ENCODE measurements at regions not wholly inside any gene's neighbourhood (a gene's known extent, or its start where the extent isn't known, plus 50 kb on each side); places are given as distances from the start of the nearest gene placed in this dataset.

DNA sequence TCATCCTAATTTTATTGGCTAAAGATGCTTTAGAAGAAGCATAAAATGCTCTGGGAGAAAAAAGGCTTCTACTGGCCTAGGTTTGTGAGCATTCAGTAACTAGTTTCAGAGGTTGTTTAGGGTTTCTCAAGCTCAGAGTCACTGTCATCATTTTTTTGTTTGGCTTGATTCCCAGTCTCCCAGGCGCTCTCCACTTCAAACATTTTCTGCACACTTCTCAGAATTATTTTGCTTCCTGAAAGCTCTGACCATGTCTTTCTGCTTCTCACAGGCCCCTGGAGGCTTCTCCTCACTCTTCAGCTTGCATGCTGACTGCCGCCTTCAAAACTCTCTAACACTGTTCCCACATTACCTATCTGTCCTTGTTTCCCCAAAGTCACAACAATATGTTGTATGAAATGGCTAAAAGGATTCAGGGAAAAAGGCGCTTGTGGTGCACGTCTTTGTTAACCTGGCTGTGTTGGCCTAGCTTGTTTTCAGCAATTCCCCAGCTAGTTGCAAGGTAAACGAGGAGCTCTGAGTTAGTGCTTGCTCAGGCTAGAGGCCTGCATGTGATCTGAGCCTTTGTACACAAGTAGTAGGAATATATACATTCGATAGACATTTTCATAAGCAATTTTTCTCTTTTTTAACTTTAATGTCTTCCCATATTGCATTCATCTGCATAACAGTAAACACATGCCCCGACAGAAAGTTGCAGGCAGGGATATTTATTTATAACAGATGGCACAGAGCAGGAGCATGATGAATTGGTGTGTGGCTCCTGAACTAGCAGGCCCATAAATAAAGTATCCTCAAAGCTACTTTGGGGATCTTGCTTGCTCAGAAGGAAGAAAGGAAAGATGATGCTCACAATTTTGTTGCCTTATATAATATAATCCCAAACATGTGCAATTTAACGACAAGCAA, 129.2 kb upstream of the DPH6 start (continued):
- TF ChIP-seq ATF1 (CRISPR knock-in tag; IDR thresholded peaks at IDR 0.05) (no peak), ATF1 (tag; IDR thresholded peaks at IDR 0.05) (no peak), ELF2 (CRISPR knock-in tag; IDR thresholded peaks at IDR 0.05) (no peak), PURB (CRISPR knock-in tag; IDR thresholded peaks at IDR 0.05; ENCODE audit: low read depth) (no peak), NFIX (CRISPR knock-in tag; IDR thresholded peaks at IDR 0.05; ENCODE audit: low read depth) (no peak), ZNF274 (IDR thresholded peaks at IDR 0.05; ENCODE audit: borderline replicate concordance, low read depth, low read length) (no peak)
- TF ChIP-seq, protein P1, sequence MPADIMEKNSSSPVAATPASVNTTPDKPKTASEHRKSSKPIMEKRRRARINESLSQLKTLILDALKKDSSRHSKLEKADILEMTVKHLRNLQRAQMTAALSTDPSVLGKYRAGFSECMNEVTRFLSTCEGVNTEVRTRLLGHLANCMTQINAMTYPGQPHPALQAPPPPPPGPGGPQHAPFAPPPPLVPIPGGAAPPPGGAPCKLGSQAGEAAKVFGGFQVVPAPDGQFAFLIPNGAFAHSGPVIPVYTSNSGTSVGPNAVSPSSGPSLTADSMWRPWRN (IDR thresholded peaks at IDR 0.05; ENCODE audit: low read depth): no peak
- TF ChIP-seq, protein P2, sequence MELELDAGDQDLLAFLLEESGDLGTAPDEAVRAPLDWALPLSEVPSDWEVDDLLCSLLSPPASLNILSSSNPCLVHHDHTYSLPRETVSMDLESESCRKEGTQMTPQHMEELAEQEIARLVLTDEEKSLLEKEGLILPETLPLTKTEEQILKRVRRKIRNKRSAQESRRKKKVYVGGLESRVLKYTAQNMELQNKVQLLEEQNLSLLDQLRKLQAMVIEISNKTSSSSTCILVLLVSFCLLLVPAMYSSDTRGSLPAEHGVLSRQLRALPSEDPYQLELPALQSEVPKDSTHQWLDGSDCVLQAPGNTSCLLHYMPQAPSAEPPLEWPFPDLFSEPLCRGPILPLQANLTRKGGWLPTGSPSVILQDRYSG (tag; conservative IDR thresholded peaks at IDR 0.05; ENCODE audit: low read depth): no peak

DNA sequence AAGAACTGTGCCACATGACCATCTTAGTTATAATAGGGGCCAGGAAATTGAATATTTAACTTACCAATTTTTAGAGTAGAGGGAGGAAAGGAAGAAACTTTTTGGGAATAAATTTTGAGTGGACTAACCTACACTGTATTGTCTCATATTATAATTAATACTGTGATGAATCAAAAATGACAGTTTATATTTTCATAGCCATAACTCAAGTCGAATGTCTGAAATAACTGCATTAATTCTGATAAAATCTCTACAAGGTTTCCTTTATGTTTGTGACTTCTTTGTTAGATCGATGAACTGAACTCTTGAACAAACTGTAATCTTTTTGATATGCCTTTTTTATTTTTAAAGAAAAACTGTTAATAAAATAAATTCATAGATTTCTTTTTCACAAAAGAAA, 132.8 kb upstream of the DPH6 start:
- H4K20me1 ChIP-seq (replicated peaks; ENCODE audit: control insufficient read depth, insufficient read depth, low read length): no peaks in the 10 kb centered on the region
- no peak overlapping the region for H3K4me2 ChIP-seq (ENCODE audit: insufficient read depth, low read length)
- no peak overlapping the region for H2AFZ ChIP-seq (ENCODE audit: low read depth, low read length)
- 20% methylated on average over 2 of the region's 2 CpGs for WGBS (ENCODE audit: insufficient coverage, low coverage, missing lambda C conversion rate)
- H3K4me3 ChIP-seq: no peak overlapping the region
- FAIRE-seq (no peak), ATAC-seq (no peak), DNase-seq (ENCODE audit: extremely low read depth in 1 of 4, low spot score in 3 of 4) (no peak)
- POLR2A ChIA-PET: interaction anchor here (0.9 kb wide), 1 partner anchor 131 kb away, joined by 5 read pairs; no protein-coding TSS in a partner anchor
- no peaks in the 10 kb centered on the region for H3K9me1 ChIP-seq (ENCODE audit: control insufficient read depth, insufficient read depth, low read length)
- peaks cover 0 to 15% of the 10 kb centered on the region in 2 experiments; a peak in 3 of 5 replicates for H3K4me1 ChIP-seq (replicated peaks in 1 of 2; ENCODE audit: control insufficient read depth in 2 of 2, insufficient read depth in 2 of 2, low read length in 2 of 2)
- in situ Hi-C loops (cut with MboI): no loop called here
- no peak overlapping the region for H3K27ac ChIP-seq (ENCODE audit: extremely low read depth, low read depth, low read length)
- no TSS peak for BruUV-seq (replicated peaks)
- intact Hi-C loops (cut with micrococcal nuclease): no loop called here
- no peak overlapping the region for H3K9ac ChIP-seq (ENCODE audit: insufficient read depth in 1 of 2, low read depth in 2 of 2, low read length in 2 of 2)
- H3K27me3 ChIP-seq (ENCODE audit: control insufficient read depth in 2 of 2, insufficient read depth in 2 of 2, low read length in 2 of 2): no peaks in the 10 kb centered on the region
- no peaks in the 10 kb centered on the region; the same call in 2 of the 3 replicates for H3K36me3 ChIP-seq (ENCODE audit: control insufficient read depth, insufficient read depth, low read length)
- CTCF ChIA-PET (ENCODE audit: low intra/inter-chr PET ratio): no interaction called here
- no peaks in the 10 kb centered on the region for H3K9me3 ChIP-seq (replicated peaks; ENCODE audit: control insufficient read depth, insufficient read depth, low read depth, low read length)
- no peaks in the 10 kb centered on the region for H3K79me2 ChIP-seq (ENCODE audit: control insufficient read depth, insufficient read depth, low read length)
- TF ChIP-seq ZNF778 (CRISPR knock-in tag; IDR thresholded peaks at IDR 0.05): no peak
- no peak for TF ChIP-seq TSC22D4 (tag; IDR thresholded peaks at IDR 0.05)
- TF ChIP-seq, protein P3, sequence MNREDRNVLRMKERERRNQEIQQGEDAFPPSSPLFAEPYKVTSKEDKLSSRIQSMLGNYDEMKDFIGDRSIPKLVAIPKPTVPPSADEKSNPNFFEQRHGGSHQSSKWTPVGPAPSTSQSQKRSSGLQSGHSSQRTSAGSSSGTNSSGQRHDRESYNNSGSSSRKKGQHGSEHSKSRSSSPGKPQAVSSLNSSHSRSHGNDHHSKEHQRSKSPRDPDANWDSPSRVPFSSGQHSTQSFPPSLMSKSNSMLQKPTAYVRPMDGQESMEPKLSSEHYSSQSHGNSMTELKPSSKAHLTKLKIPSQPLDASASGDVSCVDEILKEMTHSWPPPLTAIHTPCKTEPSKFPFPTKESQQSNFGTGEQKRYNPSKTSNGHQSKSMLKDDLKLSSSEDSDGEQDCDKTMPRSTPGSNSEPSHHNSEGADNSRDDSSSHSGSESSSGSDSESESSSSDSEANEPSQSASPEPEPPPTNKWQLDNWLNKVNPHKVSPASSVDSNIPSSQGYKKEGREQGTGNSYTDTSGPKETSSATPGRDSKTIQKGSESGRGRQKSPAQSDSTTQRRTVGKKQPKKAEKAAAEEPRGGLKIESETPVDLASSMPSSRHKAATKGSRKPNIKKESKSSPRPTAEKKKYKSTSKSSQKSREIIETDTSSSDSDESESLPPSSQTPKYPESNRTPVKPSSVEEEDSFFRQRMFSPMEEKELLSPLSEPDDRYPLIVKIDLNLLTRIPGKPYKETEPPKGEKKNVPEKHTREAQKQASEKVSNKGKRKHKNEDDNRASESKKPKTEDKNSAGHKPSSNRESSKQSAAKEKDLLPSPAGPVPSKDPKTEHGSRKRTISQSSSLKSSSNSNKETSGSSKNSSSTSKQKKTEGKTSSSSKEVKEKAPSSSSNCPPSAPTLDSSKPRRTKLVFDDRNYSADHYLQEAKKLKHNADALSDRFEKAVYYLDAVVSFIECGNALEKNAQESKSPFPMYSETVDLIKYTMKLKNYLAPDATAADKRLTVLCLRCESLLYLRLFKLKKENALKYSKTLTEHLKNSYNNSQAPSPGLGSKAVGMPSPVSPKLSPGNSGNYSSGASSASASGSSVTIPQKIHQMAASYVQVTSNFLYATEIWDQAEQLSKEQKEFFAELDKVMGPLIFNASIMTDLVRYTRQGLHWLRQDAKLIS (CRISPR knock-in tag; IDR thresholded peaks at IDR 0.05): no peak
- no peak for TF ChIP-seq MYBL2 (IDR thresholded peaks at IDR 0.05; ENCODE audit: low read depth)
- TF ChIP-seq MYBL2 (CRISPR knock-in tag; IDR thresholded peaks at IDR 0.05; ENCODE audit: borderline replicate concordance): no peak
- TF ChIP-seq ZNF431 (CRISPR knock-in tag; IDR thresholded peaks at IDR 0.05): no peak
- TF ChIP-seq, protein P4, sequence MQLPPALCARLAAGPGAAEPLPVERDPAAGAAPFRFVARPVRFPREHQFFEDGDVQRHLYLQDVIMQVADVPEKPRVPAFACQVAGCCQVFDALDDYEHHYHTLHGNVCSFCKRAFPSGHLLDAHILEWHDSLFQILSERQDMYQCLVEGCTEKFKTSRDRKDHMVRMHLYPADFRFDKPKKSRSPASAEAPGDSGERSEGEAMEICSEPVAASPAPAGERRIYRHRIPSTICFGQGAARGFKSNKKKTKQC (CRISPR knock-in tag; IDR thresholded peaks at IDR 0.05): no peak
